GM19324 (cell line): ENCODE measurements at regions not wholly inside any gene's neighbourhood (a gene's known extent, or its start where the extent isn't known, plus 50 kb on each side); places are given as distances from the start of the nearest gene placed in this dataset.
"Not testable (repeated sequence)": the region's sequence is repeated elsewhere in the genome, so short reads cannot be mapped to it uniquely, and the experiment has no call there.

ENCODE experiments used
- ATAC-seq: cut with Tn5 transposase; IDR thresholded peaks from one replicate; pipeline ENCODE4 v1.9.1; 2021; ENCODE audit warnings: mild to moderate bottlenecking, moderate library complexity; ENCODE audit not compliant: unreplicated experiment, low FRiP score

- ATAC-seq = no peak
Observed at GRCh38 chr12:13328535-13328934, 132.0 kb downstream of the EMP1 start.

GRCh38 chr12:13326076-13326475 lies 129.6 kb downstream of the EMP1 start:
- no peak for ATAC-seq

- not testable (repeated sequence) for ATAC-seq
Observed at GRCh38 chr12:13325037-13325436, 128.5 kb downstream of the EMP1 start.

GRCh38 chr12:13318231-13319015 lies 121.9 kb downstream of the EMP1 start:
- ATAC-seq = no peak

GRCh38 chr12:13316587-13317246 lies 120.2 kb downstream of the EMP1 start:
- ATAC-seq = no peak

- ATAC-seq = no peak
Observed at GRCh38 chr12:13313886-13314285, 117.4 kb downstream of the EMP1 start.

- ATAC-seq = no peak
Observed at GRCh38 chr12:13311551-13311950, 115.0 kb downstream of the EMP1 start.

- ATAC-seq = no peak
Observed at GRCh38 chr12:13307143-13307816, 110.8 kb downstream of the EMP1 start.

GRCh38 chr12:13304924-13305323 lies 108.4 kb downstream of the EMP1 start:
- ATAC-seq = no peak

- no peak for ATAC-seq
Observed at GRCh38 chr12:13299457-13299856, 102.9 kb downstream of the EMP1 start.

GRCh38 chr12:13293096-13293495 lies 96.6 kb downstream of the EMP1 start:
- no peak for ATAC-seq

- no peak for ATAC-seq
Observed at GRCh38 chr12:13289653-13290289, 93.2 kb downstream of the EMP1 start.

- no peak for ATAC-seq
Observed at GRCh38 chr12:13288937-13289652, 92.6 kb downstream of the EMP1 start.

GRCh38 chr12:13288501-13288900 lies 92.0 kb downstream of the EMP1 start:
- ATAC-seq = no peak

- ATAC-seq = no peak
Observed at GRCh38 chr12:13283867-13284266, 87.3 kb downstream of the EMP1 start.

GRCh38 chr12:13282861-13283260 lies 86.3 kb downstream of the EMP1 start:
- no peak for ATAC-seq

- no peak for ATAC-seq
Observed at GRCh38 chr12:13278249-13278787, 81.8 kb downstream of the EMP1 start.

GRCh38 chr12:13277293-13277692 lies 80.8 kb downstream of the EMP1 start:
- ATAC-seq = no peak

- no peak for ATAC-seq
Observed at GRCh38 chr12:13275241-13276085, 78.9 kb downstream of the EMP1 start.
